Brain microvascular endothelial cell (primary cell): ENCODE measurements at regions not wholly inside any gene's neighbourhood (a gene's known extent, or its start where the extent isn't known, plus 50 kb on each side); places are given as distances from the start of the nearest gene placed in this dataset.

Source experiments
- DNase-seq: peaks from one replicate; pipeline ENCODE4 v3.0.0-alpha.2; 2020
- H3K27ac ChIP-seq: fragments of 250-450 bp; sonication (Bioruptor Pico); 2 replicates; pipeline ENCODE4 v1.5.1; 2020; ENCODE audit warnings: mild to moderate bottlenecking, moderate library complexity
- H3K27me3 ChIP-seq: fragments of 250-450 bp; sonication (Bioruptor Pico); replicated peaks from 2 replicates; pipeline ENCODE4 v1.5.1; 2020; ENCODE audit warnings: mild to moderate bottlenecking
- H3K36me3 ChIP-seq: fragments of 250-450 bp; sonication (Bioruptor Pico); replicated peaks from 2 replicates; pipeline ENCODE4 v1.5.1; 2020; ENCODE audit warnings: mild to moderate bottlenecking
- H3K4me3 ChIP-seq: 2 replicates; pipeline ENCODE4 v1.5.1; 2011; ENCODE audit warnings: low read depth, mild to moderate bottlenecking, control low read depth, low read length, moderate library complexity
- CTCF ChIP-seq: IDR thresholded peaks from 2 replicates; pipeline ENCODE4 v1.5.1; 2011; ENCODE audit warnings: low read depth, mild to moderate bottlenecking, moderate library complexity, low read length, control low read depth, inconsistent platforms; ENCODE audit errors: missing control alignments
- in situ Hi-C: cut with HindIII; loops from 2 replicates; pipeline ENCODE4 v1.10.0; 2017; ENCODE audit warnings: low sequenced_read_pairs, low pct_ligation_motif_present

DNA sequence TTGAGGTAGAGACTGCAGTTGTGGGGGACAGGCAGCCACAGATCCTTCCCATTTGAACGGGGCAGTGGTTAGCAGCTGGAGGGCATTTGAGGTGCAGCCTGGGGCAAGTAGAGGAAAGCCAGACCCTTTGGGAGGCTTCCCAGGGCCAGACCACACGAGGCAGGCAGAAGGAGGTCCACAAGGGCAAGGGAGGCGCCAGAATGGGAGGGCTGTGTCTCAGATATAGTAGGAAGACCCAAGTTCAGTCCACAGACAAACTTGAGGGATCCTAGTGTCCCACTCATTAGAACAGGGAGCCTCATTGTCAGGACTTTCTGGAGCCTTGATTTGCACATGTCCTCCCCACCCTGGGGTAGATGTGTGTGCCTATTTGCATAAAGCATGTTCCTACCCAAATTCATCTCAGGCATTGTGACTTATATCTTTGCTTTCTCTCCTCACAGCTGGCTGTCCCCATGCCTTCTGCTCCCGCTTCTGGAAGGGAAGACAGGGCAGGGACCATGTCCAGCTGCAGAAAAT, 166.0 kb downstream of the VEGFA start:
- no peak overlapping the region for H3K27ac ChIP-seq
- in situ Hi-C loops = no loop called here
- H3K4me3 ChIP-seq = no peak overlapping the region
- H3K27me3 ChIP-seq = no peaks in the 10 kb centered on the region
- H3K36me3 ChIP-seq = no peaks in the 10 kb centered on the region
- no peak for DNase-seq
- no peak for TF ChIP-seq CTCF

- no peak for DNase-seq
- H3K36me3 ChIP-seq = no peaks in the 10 kb centered on the region
- H3K27me3 ChIP-seq = no peaks in the 10 kb centered on the region
- TF ChIP-seq CTCF = no peak
- in situ Hi-C loops = no loop called here
- H3K4me3 ChIP-seq = no peak overlapping the region
- no peak overlapping the region for H3K27ac ChIP-seq
Measured at GRCh38 chr6:43934803-43935602, 165.0 kb downstream of the VEGFA start.

DNA sequence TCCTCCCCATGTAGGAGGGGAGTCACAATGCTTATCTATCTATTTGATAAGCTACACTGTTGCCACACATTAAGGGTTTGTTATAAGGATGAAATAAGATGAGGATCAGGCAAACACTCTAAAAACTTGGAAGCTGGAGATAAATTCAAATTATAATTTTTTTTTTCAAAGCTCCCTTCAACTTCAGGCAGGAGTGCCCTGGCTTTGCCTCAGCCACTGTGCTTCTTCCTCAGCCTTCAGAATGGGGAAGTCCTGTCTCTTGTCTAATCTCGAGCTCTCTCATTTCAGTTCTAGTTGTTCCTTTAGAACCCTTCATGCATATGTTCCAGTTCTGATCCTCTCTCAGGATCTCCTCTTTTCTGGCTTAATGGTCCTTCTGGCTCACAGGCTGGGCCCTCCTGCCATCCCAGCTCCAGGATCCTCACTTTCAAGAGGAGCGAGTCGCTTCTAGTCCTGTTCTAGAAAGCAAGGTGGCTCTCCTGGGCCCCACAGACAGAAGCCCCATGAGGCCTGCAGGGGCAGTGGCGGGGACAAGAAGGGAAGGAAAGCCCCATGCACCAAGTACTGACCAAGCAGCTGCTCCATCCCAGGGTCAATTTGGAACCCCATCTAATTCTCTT, 164.3 kb downstream of the VEGFA start:
- H3K4me3 ChIP-seq = no peak overlapping the region
- DNase-seq = no peak
- H3K27me3 ChIP-seq = no peaks in the 10 kb centered on the region
- no peak for TF ChIP-seq CTCF
- in situ Hi-C loops = no loop called here
- H3K36me3 ChIP-seq = no peaks in the 10 kb centered on the region
- H3K27ac ChIP-seq = no peak overlapping the region

DNA sequence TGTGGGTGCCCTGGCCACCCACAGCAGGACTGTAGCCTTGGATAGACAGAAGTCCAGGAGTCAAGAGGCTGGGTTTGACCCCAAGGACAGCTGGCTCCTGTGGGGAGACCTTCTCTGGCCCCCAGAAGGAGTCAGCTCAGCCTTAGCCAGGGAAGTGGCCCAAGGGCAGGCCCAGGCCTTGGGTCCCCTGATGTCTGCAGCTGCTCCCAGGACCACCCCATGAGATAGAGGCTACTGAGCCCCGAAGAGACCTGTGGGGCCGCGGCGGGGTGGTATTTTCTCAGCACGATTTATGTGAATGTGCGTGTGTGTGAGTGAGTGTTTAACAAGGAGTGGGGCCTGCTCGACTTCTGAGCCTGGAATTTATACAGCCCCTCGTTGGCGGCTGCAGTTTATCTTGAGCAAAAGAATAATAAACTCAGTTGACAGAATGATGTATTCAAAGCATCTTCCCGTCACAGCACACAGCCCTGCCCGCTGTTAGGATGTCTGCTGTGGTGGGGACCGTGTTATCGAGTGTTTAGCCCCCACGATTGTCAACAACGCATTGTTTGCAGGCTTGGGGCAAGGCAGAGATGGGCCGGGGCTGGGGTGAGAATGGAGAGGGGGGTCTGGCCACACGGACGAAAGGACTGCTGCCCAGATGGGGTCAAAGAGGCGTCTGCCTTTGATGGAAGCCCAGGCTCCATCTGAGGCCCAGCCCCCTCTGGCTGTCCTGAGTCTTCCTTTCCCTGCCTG, 163.3 kb downstream of the VEGFA start:
- H3K36me3 ChIP-seq = no peaks in the 10 kb centered on the region
- in situ Hi-C loops = no loop called here
- no peak for TF ChIP-seq CTCF
- H3K4me3 ChIP-seq = no peak overlapping the region
- H3K27me3 ChIP-seq = no peaks in the 10 kb centered on the region
- DNase-seq = no peak
- no peak overlapping the region for H3K27ac ChIP-seq

DNA sequence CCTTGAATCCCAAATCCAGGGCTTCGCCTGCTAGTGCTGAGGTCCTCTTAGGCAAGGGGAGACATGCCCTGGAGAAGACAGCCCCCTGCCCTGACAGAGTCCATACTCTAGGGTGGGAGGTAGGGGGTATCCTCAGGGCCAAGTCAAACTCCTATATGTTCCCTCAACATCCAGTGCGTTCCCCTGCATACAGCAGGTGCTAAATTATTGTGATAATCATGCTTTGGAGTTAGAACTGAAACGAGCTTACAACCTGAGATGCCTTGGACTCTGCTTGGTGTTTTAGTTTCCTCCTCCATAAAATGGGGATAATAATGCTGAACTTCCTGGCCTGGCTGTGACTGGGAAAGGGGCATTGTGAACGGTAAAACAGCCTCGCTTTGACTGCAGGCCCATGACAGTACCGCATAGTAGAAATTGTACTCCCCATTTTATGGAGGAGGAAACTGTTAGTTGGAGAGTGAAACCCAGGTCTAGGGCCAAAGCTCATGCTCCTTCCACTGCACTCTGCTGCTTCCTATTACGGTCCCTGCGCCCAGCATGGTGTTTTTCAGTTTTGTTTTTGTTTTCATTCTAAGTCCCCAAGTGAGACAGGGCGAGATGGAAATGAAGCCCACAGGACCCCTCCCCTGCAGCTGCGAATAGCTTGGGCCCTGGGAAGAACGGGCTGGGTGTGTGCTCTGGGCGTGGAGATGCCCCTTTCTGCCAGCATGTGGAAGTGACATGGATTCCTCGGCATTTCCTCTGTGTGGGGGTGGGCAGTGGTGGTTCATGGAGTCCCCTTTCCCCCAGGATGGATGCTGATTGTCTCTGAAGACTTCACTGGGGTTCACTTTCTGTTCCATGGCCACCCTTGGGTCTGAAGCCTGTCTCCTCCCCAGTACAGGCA, 162.5 kb downstream of the VEGFA start:
- Histone ChIP-seq H3K4me3 (no peak overlapping the region), H3K36me3 (no peaks in the 10 kb centered on the region), H3K27ac (no peak overlapping the region), H3K27me3 (no peaks in the 10 kb centered on the region)
- DNase-seq = no peak
- in situ Hi-C loops = no loop called here
- no peak for TF ChIP-seq CTCF
